HG02623 (cell line): ENCODE measurements at regions not wholly inside any gene's neighbourhood (a gene's known extent, or its start where the extent isn't known, plus 50 kb on each side); places are given as distances from the start of the nearest gene placed in this dataset.

Source experiments
- ATAC-seq: cut with Tn5 transposase; IDR thresholded peaks from one replicate; pipeline ENCODE4 v1.9.1; 2021; ENCODE audit warnings: moderate library complexity; ENCODE audit not compliant: unreplicated experiment

DNA sequence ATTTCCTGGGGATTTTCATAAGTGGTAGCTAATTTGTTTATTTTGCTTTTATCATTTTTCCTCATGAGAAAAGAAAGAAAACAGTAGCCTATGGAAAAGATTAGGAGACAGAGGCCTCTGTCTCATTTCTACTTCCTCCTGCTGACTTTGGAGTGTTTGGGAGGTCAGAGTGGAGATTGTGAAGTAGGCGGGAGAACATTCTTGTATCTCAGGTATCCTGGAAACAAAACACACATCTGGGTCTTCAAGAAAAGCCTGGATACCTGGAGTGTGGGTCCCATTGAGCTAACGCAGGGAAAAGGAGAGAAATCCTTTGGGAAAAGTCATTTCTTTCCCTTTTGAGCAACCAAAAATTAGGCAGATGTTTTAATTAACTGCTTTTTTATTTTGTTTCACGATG lies 161.5 kb upstream of the DMAC1 start:
- ATAC-seq: no peak

- ATAC-seq: no peak
Observed at GRCh38 chr9:7960320-7961050, 160.9 kb upstream of the DMAC1 start.

GRCh38 chr9:7957803-7958202 lies 158.2 kb upstream of the DMAC1 start:
- ATAC-seq: no peak

DNA sequence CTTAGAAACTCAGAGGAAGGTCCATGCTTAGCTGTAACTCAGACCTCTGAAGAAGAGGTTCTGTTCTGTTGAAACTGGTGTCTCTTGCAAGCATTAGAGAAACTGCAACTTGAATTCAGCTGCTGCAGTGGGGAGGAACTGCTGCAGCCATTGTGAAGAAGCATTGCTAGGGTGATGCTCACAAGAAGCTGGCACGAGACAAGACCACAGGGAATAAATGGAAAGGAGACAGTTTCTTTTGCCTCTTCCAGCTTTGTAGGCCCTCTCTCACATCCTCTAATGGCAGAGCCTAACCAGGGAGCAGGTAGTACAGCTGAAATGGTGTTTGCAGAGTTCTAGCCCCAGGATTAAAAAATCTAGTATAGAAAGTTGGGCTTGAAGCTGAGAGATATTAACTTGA lies 148.0 kb upstream of the DMAC1 start:
- ATAC-seq: no peak

DNA sequence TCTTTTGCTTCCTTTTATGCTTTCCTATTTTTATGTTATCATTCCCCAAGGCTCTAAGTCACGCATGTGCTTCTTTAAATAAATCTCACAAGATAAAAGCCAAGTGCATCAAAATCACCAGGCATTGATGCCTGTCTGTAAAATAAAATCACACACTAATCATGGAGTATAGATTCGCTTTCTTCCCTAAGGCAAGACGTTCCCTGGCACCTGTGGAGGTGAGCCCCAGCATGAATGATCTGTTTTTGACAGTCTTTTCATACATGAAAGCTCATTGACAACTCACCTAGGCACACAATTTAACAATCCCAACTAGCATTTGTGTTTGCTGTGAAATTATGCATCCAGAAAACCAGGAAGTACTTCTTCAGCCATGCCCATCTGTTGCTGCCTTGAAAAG lies 146.9 kb upstream of the DMAC1 start:
- ATAC-seq: no peak

DNA sequence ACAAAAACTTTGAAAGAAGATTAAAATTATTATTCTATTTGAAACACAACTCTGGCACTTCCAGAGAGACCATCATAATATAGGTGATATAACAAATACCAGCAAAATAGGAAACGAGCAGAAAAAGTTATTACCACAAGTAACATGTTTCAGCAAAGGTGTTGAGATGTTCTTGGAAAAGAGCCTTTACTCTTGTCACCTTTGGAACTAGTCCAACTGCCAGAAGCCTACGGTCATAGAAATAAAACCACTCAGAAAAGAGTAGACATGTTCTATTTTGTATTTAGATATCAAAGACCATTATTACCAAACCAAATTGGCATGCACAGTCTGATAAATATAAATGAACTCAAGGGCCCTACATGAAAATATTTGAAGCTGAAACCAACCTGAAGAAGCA lies 145.0 kb upstream of the DMAC1 start:
- ATAC-seq: no peak

DNA sequence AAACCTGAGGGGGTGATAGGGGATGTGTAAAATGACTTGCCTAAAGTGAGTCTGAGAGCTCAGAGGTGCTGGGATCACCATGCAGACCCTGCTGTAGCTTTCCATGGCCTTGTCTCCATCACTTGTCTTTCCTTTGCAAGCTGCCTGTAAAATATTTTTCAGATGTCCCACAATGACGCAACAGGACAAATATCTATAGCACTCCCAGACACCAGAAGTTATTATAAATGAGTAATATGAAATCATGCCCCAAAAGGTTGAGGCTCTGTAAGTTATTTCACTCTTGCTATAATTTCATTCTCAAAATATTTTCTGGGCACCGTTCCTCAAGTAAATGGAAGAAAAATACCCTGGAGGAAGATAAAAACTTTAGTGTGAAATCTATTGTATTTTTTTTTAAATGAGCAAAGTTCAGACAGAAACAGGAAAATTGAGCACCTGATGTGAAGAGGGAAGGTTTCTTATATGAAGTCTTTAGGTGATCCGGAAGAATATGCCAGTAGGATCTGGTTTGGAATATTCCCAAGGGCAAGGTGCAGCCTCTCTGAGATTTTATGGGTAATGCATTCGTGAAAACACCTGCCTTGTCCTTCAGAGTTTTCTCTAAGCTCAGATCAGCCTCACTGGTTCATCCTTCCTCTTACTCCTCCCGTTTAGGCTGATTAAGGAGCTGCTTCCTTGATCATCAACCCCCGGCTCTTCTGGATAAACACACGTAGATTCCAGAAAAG lies 138.3 kb upstream of the DMAC1 start:
- no peak for ATAC-seq

DNA sequence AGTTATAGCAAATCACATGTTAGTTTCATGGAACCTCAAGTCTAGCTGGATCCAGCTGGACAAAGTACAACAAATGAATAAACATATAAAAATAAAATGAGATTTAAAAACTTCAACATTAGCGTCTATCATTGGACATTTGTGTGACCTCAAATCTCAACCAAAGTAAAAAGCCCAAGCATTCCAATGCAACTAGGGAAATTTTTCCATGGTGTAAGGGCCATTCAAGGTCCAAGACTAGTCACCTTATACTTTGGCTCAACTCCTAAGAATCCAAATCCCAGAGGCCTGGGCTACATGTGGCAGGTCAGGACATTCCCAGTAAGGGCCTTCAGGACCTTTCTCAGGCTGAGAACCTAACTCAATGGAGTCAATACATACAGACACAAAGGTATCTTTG lies 137.4 kb upstream of the DMAC1 start:
- no peak for ATAC-seq

DNA sequence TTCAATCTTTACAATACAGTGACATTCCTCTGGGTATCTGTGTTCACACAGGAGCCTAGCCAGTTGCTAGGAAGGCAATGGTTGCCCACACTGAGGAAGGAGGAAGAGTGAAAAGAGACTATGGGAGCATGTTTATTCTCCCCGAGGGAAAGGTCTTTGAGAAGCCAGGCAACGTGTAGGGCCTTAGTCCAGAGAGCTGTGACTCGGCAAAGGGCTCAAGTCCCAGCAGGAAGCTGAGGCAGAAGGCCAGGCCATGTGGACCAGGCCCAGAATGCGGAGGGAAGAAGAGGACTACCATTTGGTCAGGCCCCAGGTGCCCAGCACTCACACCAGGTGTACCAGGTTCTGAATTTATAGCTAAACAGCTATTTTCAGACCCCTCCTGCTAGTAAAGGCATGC lies 136.6 kb upstream of the DMAC1 start:
- ATAC-seq: no peak

GRCh38 chr9:7935681-7936080 lies 136.1 kb upstream of the DMAC1 start:
- peak; percentile 57 for ATAC-seq

DNA sequence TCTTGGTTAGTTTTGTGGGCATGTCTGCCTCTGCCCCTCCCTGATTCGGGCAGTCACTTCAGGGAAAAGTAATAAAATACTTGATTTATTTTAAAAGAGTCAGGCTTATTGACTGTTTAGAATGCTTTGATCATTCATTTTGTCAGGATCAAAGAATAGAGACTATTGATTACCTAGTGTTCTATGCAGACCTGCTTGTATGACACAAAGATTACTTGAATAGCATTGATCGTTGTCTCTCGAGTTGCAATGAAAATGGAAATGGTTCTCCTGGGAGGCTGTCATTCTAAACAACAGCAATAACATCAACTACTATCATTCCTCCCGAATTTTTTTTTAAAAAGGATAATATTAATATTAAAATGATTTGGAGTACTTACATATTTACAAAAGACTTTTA lies 133.2 kb upstream of the DMAC1 start:
- ATAC-seq: no peak

DNA sequence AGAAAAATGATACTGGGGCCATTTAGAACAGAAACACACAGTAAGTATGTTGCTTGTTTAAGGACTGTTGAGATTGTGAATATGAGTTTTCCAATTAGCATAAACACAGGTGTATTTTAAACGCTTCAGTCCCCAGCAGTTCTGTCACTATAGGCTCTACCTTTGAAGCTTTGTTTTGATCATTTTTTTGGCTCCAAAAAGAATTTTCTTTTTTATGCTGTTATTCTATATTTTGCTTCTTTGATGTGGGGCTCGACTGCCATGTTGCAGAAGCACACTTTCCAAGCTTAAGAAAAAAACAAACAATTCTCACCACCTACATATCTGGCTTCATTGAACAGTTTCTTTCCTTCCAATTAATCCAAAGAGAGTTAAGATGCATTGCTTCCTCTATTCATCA lies 131.0 kb upstream of the DMAC1 start:
- ATAC-seq: no peak

DNA sequence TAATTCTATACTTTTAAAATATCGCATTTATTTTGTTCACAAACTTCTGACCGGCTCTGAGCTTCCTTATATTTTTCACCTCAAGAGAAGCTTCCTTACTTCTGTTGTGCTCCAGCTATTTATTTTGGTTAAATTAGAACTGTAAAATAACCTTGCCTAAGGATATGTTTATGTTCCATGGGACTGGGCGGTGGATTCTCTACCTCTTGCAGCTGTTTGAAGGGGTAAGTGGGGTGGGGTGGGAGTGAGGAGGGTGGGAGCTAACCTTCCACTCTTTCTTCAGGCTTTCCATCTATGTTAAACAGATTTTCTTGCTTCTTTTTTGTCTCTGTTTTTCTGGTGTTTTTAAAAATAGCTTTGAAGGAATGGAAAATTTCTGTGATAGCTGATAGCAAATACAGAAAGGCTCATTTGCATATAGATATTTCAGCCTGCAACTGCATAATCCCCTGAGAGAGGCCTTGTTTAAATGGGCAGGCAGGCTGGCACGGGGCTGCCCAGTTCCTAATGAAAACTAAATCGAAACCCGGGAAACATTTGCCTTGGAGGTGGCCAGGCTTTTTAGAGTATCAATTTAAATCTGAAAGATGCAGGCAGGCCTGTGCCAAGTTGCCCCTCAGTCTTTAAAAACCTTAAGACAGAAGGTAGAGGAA lies 122.1 kb upstream of the DMAC1 start:
- ATAC-seq: no peak

GRCh38 chr9:7912037-7912535 lies 112.5 kb upstream of the DMAC1 start:
- ATAC-seq: no peak

DNA sequence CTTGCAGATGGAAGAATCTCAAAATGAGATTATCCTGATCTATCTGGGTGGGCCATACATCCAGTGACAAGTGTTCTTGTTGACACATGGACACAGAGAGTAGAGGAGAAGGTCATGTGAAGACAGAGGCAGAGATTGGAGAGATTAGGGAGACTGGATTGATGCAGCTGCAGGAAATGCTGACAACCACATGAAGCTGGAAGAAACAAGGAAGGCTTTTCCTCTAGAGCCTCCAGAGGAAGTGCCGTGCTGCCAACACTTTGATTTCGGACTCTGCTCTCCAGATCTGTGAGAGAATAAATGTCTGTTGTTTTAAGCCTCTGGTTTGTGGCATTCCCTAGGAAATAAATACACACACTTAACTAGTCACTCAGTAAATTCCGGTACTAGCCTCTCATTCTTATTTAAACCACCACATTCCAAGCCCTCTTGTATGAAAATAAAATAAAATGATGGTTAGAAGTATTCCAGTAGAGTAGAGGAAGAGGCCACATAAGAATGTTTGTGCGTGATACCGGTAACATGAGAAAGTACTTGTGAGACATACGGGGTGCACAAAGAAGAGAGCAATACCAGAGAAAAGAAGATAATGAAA lies 110.9 kb upstream of the DMAC1 start:
- no peak for ATAC-seq

- no peak for ATAC-seq
Observed at GRCh38 chr9:7909537-7909936, 110.0 kb upstream of the DMAC1 start.

- ATAC-seq: no peak
Observed at GRCh38 chr9:7907551-7908337, 108.2 kb upstream of the DMAC1 start.

- no peak for ATAC-seq
Observed at GRCh38 chr9:7906783-7907550, 107.4 kb upstream of the DMAC1 start.

- ATAC-seq: no peak
Observed at GRCh38 chr9:7901621-7902020, 102.0 kb upstream of the DMAC1 start.

DNA sequence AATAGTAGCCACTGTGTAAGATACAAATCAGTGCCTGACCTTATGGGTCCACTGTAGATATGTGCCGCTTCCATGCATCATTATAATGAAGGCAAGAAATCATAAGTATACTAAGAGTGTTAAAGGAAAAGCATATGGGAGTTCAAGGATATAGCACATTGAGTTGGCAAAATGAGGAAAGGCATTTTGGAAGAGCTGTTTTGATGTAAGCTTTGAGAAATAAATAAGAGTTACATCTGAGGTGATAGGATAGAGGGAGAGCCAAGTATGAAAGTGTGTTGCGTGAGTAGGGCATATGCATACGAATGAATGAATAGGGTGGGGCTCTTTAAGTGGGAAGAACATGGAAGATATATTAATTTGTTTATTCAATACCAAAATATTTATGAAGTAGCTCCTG lies 101.0 kb upstream of the DMAC1 start:
- ATAC-seq: no peak
